ENCODE measurements at regions not wholly inside any gene's neighbourhood (a gene's known extent, or its start where the extent isn't known, plus 50 kb on each side); places are given as distances from the start of the nearest gene placed in this dataset.

GRCh38 chr7:46011059-46011458 lies 90.0 kb upstream of the IGFBP3 start:
- Histone ChIP-seq H3K79me2 (ENCODE audit: insufficient read depth, low read length) (no peaks in the 10 kb centered on the region), H2AFZ (ENCODE audit: low read depth, low read length) (no peak overlapping the region), H3K27ac (ENCODE audit: low read depth, low read length) (no peak overlapping the region), H3K36me3 (ENCODE audit: insufficient read depth, low read length) (no peaks in the 10 kb centered on the region), H3K4me1 (ENCODE audit: insufficient read depth, low read length) (no peaks in the 10 kb centered on the region), H3K9me3 (ENCODE audit: insufficient read depth, low read depth, low read length) (no peaks in the 10 kb centered on the region), H3K4me2 (ENCODE audit: low read length) (no peak overlapping the region), H3K9ac (ENCODE audit: low read length) (no peak overlapping the region), H3K4me3 (ENCODE audit: insufficient read depth, low read depth, low read length) (no peak overlapping the region), H3K27me3 (ENCODE audit: insufficient read depth, low read length) (no peaks in the 10 kb centered on the region), H4K20me1 (ENCODE audit: insufficient read depth, low read length) (no peaks in the 10 kb centered on the region)
- H3K4me1 Mint-ChIP-seq (ENCODE audit: low read depth, unreplicated experiment): peaks cover 10% of the 10 kb centered on the region
- FAIRE-seq (no peak), DNase-seq (ENCODE audit: low read depth) (no peak)
- H3K27ac Mint-ChIP-seq (ENCODE audit: unreplicated experiment): no peak overlapping the region
- no peaks in the 10 kb centered on the region for H3K27me3 Mint-ChIP-seq (ENCODE audit: low read depth, unreplicated experiment)
- no peak overlapping the region for H3K4me3 Mint-ChIP-seq (ENCODE audit: unreplicated experiment)
- TF ChIP-seq EZH2 (IDR thresholded peaks at IDR 0.05; ENCODE audit: insufficient read depth, low read length) (no peak), CTCF (IDR thresholded peaks at IDR 0.05; ENCODE audit: insufficient read depth, low read depth, low read length) (no peak)
- H3K9me3 Mint-ChIP-seq (ENCODE audit: unreplicated experiment): peaks cover under 1% of the 10 kb centered on the region
- no peaks in the 10 kb centered on the region for H3K36me3 Mint-ChIP-seq (ENCODE audit: low read depth, unreplicated experiment)

GRCh38 chr7:46009211-46009610 lies 88.1 kb upstream of the IGFBP3 start:
- no peaks in the 10 kb centered on the region for H3K79me2 ChIP-seq (ENCODE audit: insufficient read depth, low read length)
- no peak overlapping the region for H3K27ac ChIP-seq (ENCODE audit: low read depth, low read length)
- H3K27me3 Mint-ChIP-seq (ENCODE audit: low read depth, unreplicated experiment): no peaks in the 10 kb centered on the region
- FAIRE-seq (no peak), DNase-seq (ENCODE audit: low read depth) (no peak)
- H3K9me3 Mint-ChIP-seq (ENCODE audit: unreplicated experiment): no peaks in the 10 kb centered on the region
- no peak overlapping the region for H3K9ac ChIP-seq (ENCODE audit: low read length)
- peaks cover 8% of the 10 kb centered on the region for H3K4me1 ChIP-seq (ENCODE audit: insufficient read depth, low read length)
- H3K9me3 ChIP-seq (ENCODE audit: insufficient read depth, low read depth, low read length): no peaks in the 10 kb centered on the region
- no peaks in the 10 kb centered on the region for H3K27me3 ChIP-seq (ENCODE audit: insufficient read depth, low read length)
- H3K36me3 ChIP-seq (ENCODE audit: insufficient read depth, low read length): no peaks in the 10 kb centered on the region
- H3K4me3 Mint-ChIP-seq (ENCODE audit: unreplicated experiment): no peak overlapping the region
- H3K27ac Mint-ChIP-seq (ENCODE audit: unreplicated experiment): no peak overlapping the region
- no peak overlapping the region for H2AFZ ChIP-seq (ENCODE audit: low read depth, low read length)
- H4K20me1 ChIP-seq (ENCODE audit: insufficient read depth, low read length): no peaks in the 10 kb centered on the region
- H3K4me1 Mint-ChIP-seq (ENCODE audit: low read depth, unreplicated experiment): peaks cover 13% of the 10 kb centered on the region
- TF ChIP-seq CTCF (IDR thresholded peaks at IDR 0.05; ENCODE audit: insufficient read depth, low read depth, low read length) (no peak), EZH2 (IDR thresholded peaks at IDR 0.05; ENCODE audit: insufficient read depth, low read length) (no peak)
- no peak overlapping the region for H3K4me2 ChIP-seq (ENCODE audit: low read length)
- no peak overlapping the region for H3K4me3 ChIP-seq (ENCODE audit: insufficient read depth, low read depth, low read length)
- no peaks in the 10 kb centered on the region for H3K36me3 Mint-ChIP-seq (ENCODE audit: low read depth, unreplicated experiment)

DNA sequence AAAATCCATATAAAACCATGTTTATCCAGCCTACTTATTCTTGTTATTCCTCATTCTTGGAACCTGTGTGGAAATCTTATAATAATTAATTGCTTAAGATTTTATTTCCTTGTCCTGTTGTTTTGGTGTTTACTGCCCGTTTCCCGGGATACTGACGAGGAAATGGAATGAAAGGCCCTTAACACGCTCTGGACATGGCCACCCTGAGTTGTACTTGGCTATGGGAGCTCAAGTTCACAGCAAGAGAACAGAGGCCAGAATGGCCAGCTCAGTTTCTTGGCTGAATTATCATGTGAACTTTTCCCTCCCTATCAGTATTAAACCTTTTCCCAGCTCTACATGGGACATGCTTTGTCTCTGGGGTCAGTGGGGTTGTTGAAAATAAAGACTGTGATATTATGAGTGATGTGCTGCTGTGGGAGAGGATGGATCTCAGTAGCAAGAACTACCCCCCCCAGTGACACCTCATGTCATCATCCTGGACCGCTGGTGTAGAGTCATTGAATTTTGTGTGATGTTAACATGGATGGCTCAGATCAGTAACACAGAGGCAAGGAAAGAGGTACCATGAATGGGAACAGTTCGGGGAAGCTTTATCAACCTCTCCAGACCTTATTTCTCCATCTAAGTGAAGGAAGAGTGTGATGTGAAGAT lies 87.0 kb upstream of the IGFBP3 start:
- Histone ChIP-seq H2AFZ (ENCODE audit: low read depth, low read length) (no peak overlapping the region), H3K4me2 (ENCODE audit: low read length) (no peak overlapping the region), H3K79me2 (ENCODE audit: insufficient read depth, low read length) (no peaks in the 10 kb centered on the region), H3K9me3 (ENCODE audit: insufficient read depth, low read depth, low read length) (no peaks in the 10 kb centered on the region), H3K4me3 (ENCODE audit: insufficient read depth, low read depth, low read length) (no peak overlapping the region), H3K4me1 (ENCODE audit: insufficient read depth, low read length) (peaks cover 15% of the 10 kb centered on the region), H4K20me1 (ENCODE audit: insufficient read depth, low read length) (no peaks in the 10 kb centered on the region), H3K9ac (ENCODE audit: low read length) (no peak overlapping the region), H3K27ac (ENCODE audit: low read depth, low read length) (no peak overlapping the region), H3K27me3 (ENCODE audit: insufficient read depth, low read length) (no peaks in the 10 kb centered on the region), H3K36me3 (ENCODE audit: insufficient read depth, low read length) (no peaks in the 10 kb centered on the region)
- Mint-ChIP-seq H3K27ac (ENCODE audit: unreplicated experiment) (no peak overlapping the region), H3K36me3 (ENCODE audit: low read depth, unreplicated experiment) (no peaks in the 10 kb centered on the region), H3K4me3 (ENCODE audit: unreplicated experiment) (no peak overlapping the region), H3K9me3 (ENCODE audit: unreplicated experiment) (peaks cover 1% of the 10 kb centered on the region), H3K4me1 (ENCODE audit: low read depth, unreplicated experiment) (peaks cover 22% of the 10 kb centered on the region), H3K27me3 (ENCODE audit: low read depth, unreplicated experiment) (no peaks in the 10 kb centered on the region)
- no peak for FAIRE-seq
- DNase-seq (ENCODE audit: low read depth): no peak
- TF ChIP-seq CTCF (IDR thresholded peaks at IDR 0.05; ENCODE audit: insufficient read depth, low read depth, low read length) (no peak), EZH2 (IDR thresholded peaks at IDR 0.05; ENCODE audit: insufficient read depth, low read length) (no peak)
